CD1c-positive myeloid dendritic cell (primary cell): ENCODE measurements at regions not wholly inside any gene's neighbourhood (a gene's known extent, or its start where the extent isn't known, plus 50 kb on each side); places are given as distances from the start of the nearest gene placed in this dataset.

Experiments used
- DNase-seq: peaks from one replicate; pipeline ENCODE4 v3.0.0-alpha.2; 2016; ENCODE audit errors: extremely low spot score

GRCh38 chr1:56073614-56074006 lies 505.8 kb downstream of the PLPP3 start:
- DNase-seq, result no peak

GRCh38 chr1:56073206-56073605 lies 506.2 kb downstream of the PLPP3 start:
- no peak for DNase-seq

- no peak for DNase-seq
Measured at GRCh38 chr1:56072310-56072709, 507.1 kb downstream of the PLPP3 start.

GRCh38 chr1:56071351-56071750 lies 508.0 kb downstream of the PLPP3 start:
- no peak for DNase-seq

GRCh38 chr1:56070601-56071000 lies 508.8 kb downstream of the PLPP3 start:
- DNase-seq, result no peak

GRCh38 chr1:56069824-56070223 lies 509.5 kb downstream of the PLPP3 start:
- DNase-seq, result no peak

- DNase-seq, result no peak
Measured at GRCh38 chr1:56068908-56069307, 510.5 kb downstream of the PLPP3 start.

- no peak for DNase-seq
Measured at GRCh38 chr1:56068210-56068609, 511.2 kb downstream of the PLPP3 start.

- no peak for DNase-seq
Measured at GRCh38 chr1:56065729-56066128, 513.6 kb downstream of the PLPP3 start.

GRCh38 chr1:56064705-56065104 lies 514.7 kb downstream of the PLPP3 start:
- DNase-seq, result no peak

GRCh38 chr1:56063461-56063860 lies 515.9 kb downstream of the PLPP3 start:
- DNase-seq, result no peak

GRCh38 chr1:56062625-56063024 lies 516.7 kb downstream of the PLPP3 start:
- no peak for DNase-seq

GRCh38 chr1:56061824-56062223 lies 517.5 kb downstream of the PLPP3 start:
- DNase-seq, result peak; percentile 41

GRCh38 chr1:56060906-56061305 lies 518.5 kb downstream of the PLPP3 start:
- no peak for DNase-seq

- DNase-seq, result no peak
Measured at GRCh38 chr1:56057466-56058405, 521.6 kb downstream of the PLPP3 start.

GRCh38 chr1:56056438-56057287 lies 522.7 kb downstream of the PLPP3 start:
- no peak for DNase-seq

- no peak for DNase-seq
Measured at GRCh38 chr1:56054959-56055358, 524.4 kb downstream of the PLPP3 start.

- DNase-seq, result no peak
Measured at GRCh38 chr1:56052041-56052440, 527.3 kb downstream of the PLPP3 start.

- no peak for DNase-seq
Measured at GRCh38 chr1:56050911-56051310, 528.5 kb downstream of the PLPP3 start.

- no peak for DNase-seq
Measured at GRCh38 chr1:56045477-56045876, 533.9 kb downstream of the PLPP3 start.

- no peak for DNase-seq
Measured at GRCh38 chr1:56045062-56045461, 534.3 kb downstream of the PLPP3 start.

- DNase-seq, result no peak
Measured at GRCh38 chr1:56036479-56036878, 542.9 kb downstream of the PLPP3 start.
